NCI-H128 (cell line): ENCODE measurements at regions not wholly inside any gene's neighbourhood (a gene's known extent, or its start where the extent isn't known, plus 50 kb on each side); places are given as distances from the start of the nearest gene placed in this dataset.
A peak's percentile ranks its signal among the peaks of the same experiment; 100 is the strongest.

Experiments
- DNase-seq: peaks from one replicate; lab custom pipeline; 2025; ENCODE audit not compliant: unreplicated experiment; lab: John Stamatoyannopoulos, UW

DNA sequence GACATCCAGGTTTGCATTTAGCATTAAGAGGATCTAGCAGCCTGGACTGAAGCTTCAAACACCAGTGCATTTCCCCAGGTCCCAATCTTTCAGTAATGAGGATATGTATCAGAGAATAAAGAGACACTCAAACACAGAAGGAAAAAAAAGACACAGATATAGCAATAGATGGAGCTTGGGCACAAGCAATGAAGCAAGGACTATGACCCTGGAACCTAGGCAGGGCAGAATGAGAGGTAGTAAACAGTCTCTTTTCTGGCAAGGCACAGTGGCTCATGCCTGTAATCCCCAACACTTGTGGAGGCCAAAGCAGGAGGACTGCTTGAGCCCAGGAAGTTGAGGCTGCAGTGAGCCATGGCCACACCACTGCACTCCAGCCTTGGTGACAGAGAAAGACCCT lies 80.7 kb upstream of the HNRNPA3 start:
- no peak for DNase-seq

DNA sequence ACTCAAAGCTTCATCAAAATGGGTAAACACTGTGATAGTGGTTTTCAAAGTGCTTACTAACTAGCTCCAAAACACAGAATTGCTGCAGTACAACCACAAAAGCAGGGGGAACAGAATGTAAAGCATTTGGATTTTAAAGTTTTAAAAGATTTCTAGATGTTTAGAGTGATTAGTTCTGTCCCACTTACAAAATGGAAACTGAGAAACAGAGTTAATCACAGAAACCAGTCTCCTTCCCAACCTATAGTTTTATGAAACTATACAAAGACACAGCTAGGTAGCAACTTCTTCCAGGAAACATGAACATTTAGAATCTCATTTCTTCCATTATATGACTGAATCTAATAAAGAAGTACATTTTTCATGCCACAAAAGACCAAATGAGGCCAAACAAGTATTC lies 73.8 kb upstream of the HNRNPA3 start:
- DNase-seq, result no peak

DNA sequence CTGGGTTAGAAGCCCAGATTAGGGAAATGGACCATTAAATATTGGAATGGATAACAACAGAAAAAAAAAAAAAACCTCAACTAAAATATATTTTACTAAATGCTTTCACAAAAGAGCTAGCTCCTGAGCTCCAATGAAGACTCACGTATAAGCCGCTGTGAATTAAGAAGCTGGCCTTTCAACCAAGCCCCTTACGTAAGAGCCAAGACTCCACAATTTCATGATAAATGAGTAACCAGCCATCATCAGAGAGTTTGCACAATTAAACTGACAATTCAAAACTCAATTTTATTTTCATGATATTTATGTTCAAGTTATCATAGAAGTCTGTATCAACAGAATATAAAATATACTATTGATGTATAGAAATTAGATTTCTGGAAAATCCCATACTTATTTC lies 70.7 kb upstream of the HNRNPA3 start:
- no peak for DNase-seq

DNA sequence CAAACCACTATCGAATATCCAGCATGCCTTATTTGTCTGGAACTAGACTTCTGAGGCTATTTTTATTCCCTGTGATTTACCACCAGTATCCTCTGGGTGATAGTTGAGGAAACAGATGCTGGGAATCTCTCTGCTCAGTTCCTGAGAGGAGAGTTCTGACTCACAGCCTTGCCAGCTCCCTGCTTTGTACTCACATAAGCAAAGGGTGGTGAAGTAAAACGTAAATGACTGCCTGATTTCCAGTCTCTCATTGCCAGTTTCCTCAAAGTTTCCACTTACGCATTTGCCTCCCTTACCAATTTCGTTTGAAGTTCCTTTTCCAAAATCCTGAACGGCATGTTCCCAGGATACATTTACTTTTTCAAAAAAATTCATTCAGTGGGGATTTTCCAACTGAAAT lies 69.2 kb upstream of the HNRNPA3 start:
- no peak for DNase-seq

DNA sequence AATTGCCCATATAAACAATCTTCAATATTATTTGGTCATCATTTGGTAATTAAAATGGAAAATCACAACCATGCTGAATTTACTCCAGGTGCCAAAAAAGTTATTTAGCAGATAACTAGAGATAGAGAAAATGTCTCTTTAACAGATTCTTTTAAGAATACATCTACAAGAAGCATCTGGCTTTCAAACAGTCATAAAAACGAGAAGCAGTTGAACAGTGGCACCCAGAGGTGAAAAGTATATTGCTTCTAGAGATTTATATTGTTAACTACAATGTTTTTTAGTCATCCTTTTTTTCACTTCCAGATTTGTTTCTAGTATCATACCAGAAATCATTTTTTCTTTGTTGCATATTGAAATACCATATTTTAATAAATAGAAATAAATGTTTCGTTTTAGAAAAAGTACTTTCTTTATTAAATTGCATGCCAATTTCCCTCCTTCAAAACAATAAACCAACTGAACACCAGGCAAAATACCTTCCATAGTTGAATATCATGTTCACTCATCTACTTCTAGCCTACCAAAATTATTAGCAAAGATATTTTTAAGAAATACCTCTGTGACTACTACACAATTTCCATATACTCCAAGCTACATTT lies 65.4 kb upstream of the HNRNPA3 start:
- no peak for DNase-seq

DNA sequence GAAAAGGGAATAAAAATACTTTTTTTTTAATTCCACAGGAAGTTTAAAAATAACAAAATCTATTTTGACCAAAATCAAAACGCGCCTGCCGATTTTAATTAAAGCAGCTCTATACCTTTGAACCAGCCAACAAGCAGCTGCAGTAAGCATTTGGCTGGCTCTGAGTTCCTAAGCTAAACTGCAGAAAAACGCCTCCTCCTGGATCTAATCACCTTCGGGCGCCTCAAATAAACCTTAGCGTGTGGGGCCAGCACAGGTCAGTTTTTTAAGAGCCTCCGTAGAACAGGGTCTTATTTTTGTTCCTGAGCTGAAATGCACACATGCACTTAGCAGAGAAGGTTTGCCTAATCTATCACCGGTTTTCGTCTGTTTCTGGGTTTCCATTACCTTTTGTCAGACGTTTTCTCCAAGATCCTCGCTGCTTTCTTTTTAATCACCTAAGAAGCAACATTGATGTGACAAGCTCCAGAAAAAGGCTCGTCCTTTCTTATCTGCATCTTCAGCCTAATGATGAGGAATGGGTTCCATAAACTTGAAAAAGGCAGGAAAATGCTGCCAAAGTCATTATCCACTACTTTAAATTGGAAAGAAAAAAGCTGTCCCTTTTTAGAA lies 64.7 kb upstream of the HNRNPA3 start:
- no peak for DNase-seq

DNA sequence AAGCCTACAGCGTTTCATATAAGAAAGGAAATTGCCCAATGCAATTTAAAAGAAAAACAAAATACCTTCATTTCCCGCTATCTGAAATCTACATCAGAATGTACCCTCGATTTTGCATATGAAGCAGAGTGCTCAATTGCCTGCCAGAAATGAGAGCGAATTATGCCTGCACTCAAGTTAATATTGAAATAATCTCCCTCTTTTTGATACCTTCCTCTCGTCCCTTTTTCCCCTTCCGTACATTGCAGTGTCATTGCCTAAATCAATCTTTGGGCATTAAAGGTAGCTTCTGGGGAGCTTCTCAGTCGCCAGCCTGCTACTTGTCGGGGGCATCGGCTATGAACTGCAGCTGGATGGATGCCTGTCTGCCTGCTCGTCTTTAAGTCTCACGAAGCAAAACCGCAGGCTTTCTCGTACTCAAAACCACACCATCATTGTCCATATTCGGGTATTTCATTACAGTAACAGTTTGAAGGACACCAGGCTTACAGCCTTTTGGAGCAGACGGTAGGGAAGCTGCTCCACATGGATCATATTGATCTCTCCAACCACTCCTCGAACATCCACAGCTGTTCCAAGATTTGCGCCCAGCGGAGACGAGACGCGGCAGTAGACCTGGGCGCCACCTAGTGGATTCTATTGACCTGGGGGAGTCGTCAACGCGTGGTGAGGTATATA lies 64.0 kb upstream of the HNRNPA3 start:
- peak; percentile 61 for DNase-seq

DNA sequence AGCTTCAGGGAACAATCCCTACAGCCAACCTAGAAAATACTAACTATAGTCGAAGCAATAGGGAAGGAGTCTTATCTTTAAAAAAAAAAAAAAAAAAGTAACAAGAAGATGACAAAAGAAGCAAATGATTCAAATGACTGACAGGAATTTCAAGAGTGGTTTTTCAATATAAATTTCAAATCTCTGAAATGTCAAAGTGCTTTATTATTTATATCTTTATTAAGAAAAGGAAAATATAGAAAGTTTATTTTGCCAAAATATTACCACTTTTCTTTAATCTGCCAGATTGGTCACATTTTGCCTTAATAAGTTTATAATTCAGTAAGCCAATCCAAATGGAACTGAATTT lies 63.5 kb upstream of the HNRNPA3 start:
- no peak for DNase-seq

DNA sequence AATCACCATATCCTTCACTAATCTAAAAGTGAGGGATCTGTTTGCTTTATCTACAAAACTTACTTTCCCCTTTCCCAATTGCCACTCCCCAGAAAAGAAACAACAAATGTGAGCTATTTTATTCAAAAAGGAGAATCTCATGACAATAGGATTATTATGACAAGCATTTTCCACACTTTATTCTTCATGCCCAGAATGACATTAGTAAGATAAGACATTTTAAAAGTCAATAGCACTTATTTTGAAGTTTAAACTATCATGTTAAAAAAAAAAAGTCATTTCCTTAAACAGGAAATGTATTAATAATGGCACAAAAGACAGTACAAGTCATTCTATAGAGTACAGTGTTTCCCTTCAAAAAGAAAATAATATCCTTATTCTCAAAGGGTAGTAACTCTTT lies 58.8 kb upstream of the HNRNPA3 start:
- no peak for DNase-seq

DNA sequence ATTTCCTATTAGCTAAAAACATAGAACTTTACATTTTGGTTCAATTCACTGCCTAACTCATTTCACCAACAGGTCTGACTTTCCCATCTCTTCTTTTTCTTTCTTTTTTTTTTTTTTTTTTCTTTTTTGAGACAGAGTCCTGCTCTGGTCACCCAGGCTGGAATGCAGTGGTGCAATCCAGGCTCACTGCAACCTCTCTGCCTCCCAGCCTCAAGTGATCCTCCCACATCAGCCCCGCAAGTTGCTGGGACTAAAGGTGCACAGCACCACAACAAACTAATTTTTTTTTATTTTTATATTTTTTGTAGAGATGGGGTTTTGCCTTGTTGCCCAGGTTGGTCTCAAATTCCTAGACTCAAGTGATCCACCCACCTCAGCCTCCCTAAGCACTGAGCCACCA lies 57.8 kb upstream of the HNRNPA3 start:
- no peak for DNase-seq

DNA sequence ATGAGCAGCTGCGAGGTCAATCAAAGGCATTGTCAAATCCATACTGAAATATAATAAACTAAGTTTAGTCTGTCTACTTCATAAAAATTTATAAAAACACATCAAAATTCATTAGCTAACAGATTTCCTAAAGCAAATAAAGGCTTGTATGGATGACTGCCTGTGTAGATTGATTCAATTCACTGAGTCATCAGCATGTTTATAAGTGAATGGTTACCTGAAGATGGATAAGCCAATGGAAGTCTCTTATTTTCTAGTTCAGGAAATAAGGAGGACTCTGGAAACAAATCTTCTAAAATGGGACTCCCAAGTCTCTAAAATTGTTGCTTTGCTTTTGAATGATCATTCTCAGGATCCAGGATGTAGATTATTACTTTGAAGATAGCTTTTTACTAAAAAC lies 57.0 kb upstream of the HNRNPA3 start:
- no peak for DNase-seq

DNA sequence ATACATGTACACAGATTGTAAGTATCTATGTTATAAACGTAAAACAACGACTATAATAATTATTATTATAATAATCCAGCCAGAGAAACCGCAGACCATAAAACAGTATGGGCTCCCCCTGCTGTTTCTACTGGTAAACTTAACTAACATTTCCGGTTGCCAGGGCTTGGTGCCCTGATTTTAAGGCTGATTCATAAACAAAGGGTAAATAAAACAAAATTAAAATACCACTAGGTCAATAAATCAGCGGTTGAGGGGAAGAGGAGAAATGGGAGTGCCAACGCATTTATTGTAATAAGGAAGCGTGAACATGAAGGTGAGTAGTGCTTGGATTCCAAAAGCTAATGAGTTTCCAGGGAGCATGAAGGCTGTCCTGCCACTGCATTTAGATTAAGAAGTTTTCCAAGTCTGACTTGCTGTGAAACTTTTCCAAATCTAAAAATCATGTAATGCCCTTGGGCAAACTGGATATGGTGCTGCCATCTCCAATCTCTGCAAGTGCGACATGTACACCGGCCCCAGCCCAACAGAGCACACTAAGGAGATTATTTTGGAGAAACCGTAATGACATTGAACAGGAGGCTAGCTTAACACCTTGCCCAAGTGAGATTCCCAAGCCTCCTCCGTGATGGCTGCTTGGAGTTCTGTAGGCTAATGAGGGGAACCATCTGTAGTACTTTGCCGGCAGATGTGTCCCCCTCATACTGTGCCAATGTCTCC lies 50.7 kb upstream of the HNRNPA3 start:
- no peak for DNase-seq
